ENCODE measurements at regions not wholly inside any gene's neighbourhood (a gene's known extent, or its start where the extent isn't known, plus 50 kb on each side); places are given as distances from the start of the nearest gene placed in this dataset.
"Not testable (repeated sequence)": the region's sequence is repeated elsewhere in the genome, so short reads cannot be mapped to it uniquely, and the experiment has no call there.

DNA sequence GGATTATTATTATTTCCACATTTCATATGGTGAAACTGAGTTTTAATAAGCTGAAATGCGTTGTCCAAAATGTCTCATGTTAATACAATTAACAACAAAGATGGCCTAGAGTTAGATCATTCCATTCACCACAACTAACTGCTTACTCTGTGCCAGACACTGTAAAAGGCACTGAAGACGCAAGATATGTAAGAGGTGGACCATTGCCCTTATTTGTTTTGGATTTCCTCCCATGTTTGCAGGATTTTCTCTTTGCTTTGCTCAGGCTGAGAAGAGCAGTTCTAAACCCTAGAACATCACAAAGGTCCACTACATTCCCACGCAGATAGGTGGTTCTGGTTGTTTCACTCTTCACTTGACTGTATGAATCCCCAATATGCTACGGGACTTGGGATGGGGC, 324.4 kb upstream of the KITLG start:
- Mint-ChIP-seq H3K36me3 (ENCODE audit: low read depth) (no peaks in the 10 kb centered on the region), H3K4me3 (no peak overlapping the region), H3K9me3 (no peaks in the 10 kb centered on the region), H3K27me3 (no peaks in the 10 kb centered on the region), H3K27ac (no peak overlapping the region), H3K4me1 (no peaks in the 10 kb centered on the region)
- DNase-seq: no peak
- intact Hi-C loops (cut with micrococcal nuclease): no loop called here

DNA sequence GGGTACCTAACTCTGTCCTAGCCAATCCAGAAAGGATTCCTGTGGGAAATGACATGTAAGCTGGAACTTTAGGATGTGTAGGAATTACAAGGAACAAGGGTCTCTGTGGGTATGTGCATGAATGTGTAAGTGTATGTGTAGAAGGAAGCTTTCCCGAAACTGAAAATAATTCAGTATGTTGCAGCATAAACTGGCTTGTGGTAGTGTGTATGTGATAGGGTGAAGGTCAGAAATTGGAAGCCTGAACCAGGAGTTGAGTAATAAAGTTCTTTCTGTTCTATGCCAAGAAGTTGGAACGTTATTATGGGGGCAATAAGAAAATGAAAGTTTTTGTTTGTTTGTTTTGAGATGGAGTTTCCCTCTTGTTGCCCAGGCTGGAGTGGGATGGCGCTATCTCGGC, 323.1 kb upstream of the KITLG start:
- Mint-ChIP-seq H3K9me3 (no peaks in the 10 kb centered on the region), H3K36me3 (ENCODE audit: low read depth) (no peaks in the 10 kb centered on the region), H3K27ac (no peak overlapping the region), H3K27me3 (no peaks in the 10 kb centered on the region), H3K4me1 (no peaks in the 10 kb centered on the region), H3K4me3 (no peak overlapping the region)
- intact Hi-C loops (cut with micrococcal nuclease): no loop called here
- no peak for DNase-seq

DNA sequence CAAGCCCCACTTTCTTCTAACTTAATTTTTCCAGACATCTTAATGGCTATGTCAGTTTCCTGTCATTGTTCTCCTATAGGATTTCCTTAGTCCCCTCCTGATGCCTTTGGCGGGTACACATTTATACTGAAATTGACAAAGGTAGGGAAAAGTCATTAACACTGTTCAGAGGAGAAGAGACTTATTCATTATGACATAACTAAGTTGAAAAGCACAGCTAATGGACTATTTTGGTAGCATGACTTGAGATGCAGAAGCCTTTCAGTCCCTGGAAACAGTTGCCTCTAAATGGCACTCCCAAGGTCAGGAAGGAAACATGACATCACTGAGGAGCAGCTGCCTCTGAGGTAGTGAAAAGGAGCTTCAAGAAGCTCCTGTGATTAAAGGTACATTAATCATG, 317.5 kb upstream of the KITLG start:
- intact Hi-C loops (cut with micrococcal nuclease): no loop called here
- H3K27me3 Mint-ChIP-seq: no peaks in the 10 kb centered on the region
- no peak overlapping the region for H3K27ac Mint-ChIP-seq
- no peak overlapping the region for H3K4me3 Mint-ChIP-seq
- H3K4me1 Mint-ChIP-seq: no peaks in the 10 kb centered on the region
- no peak for DNase-seq
- H3K9me3 Mint-ChIP-seq: no peaks in the 10 kb centered on the region
- H3K36me3 Mint-ChIP-seq (ENCODE audit: low read depth): no peaks in the 10 kb centered on the region

DNA sequence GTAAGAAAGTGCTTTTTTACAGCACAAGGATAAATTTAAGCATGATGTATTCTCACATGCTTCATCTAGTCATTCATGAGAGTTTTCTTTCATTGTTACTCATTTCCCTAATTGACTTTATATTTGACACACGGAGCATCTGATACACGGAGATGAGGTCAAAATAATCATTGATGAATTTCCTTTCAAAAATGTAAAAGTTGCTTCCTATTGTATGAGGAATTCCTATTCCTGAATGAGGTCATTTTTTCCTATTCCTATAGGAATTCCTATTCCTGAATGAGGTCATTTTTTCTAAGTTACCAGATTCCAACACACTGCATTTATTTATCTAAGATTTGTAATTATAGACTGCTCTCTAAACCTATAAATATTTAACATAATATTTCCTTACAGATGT, 316.7 kb upstream of the KITLG start:
- Mint-ChIP-seq H3K36me3 (ENCODE audit: low read depth) (no peaks in the 10 kb centered on the region), H3K4me1 (no peaks in the 10 kb centered on the region), H3K27me3 (no peaks in the 10 kb centered on the region), H3K9me3 (no peaks in the 10 kb centered on the region), H3K27ac (no peak overlapping the region), H3K4me3 (no peak overlapping the region)
- intact Hi-C loops (cut with micrococcal nuclease): no loop called here
- DNase-seq: no peak

DNA sequence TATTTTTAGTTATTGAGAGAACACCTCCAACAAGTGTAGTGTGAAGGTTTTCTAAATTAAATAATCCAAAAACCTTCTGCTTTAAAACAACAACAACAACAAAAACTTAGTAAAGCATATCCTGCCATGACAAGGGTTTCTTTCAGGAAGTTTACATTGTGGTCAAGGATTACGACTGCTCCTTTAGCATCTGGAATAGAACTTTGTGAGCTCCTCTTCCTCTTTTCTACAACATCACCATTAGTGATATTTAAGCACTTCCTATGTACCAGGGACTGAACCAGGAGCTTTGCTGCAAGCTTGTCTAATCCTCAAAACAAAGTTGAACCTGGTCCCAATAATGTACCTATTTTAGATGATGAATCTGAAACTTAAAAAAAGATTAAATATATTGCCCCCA, 315.4 kb upstream of the KITLG start:
- H3K4me3 Mint-ChIP-seq: no peak overlapping the region
- no peaks in the 10 kb centered on the region for H3K36me3 Mint-ChIP-seq (ENCODE audit: low read depth)
- intact Hi-C loops (cut with micrococcal nuclease): no loop called here
- no peak for DNase-seq
- H3K27me3 Mint-ChIP-seq: no peaks in the 10 kb centered on the region
- no peaks in the 10 kb centered on the region for H3K9me3 Mint-ChIP-seq
- no peaks in the 10 kb centered on the region for H3K4me1 Mint-ChIP-seq
- H3K27ac Mint-ChIP-seq: no peak overlapping the region

DNA sequence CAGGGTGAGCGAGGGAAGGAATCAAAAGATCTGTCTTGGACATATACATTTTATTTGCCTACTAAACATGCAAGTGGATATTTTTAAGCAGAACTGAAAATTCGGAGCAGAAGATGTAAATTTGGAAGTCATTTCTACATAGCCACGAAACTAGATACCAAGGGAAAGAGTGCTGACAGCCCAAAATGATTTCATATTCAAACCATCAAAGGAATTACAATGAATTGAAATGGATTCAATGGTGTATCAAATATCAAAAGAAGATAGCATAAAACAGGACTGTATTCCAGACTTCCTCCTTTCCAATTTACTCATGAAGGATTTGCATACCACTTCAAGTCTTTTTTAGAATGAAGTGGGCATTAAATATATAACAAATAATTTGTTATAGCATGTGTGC, 313.5 kb upstream of the KITLG start:
- intact Hi-C loops (cut with micrococcal nuclease): no loop called here
- H3K36me3 Mint-ChIP-seq (ENCODE audit: low read depth): no peaks in the 10 kb centered on the region
- H3K4me1 Mint-ChIP-seq: no peaks in the 10 kb centered on the region
- no peak for DNase-seq
- H3K27ac Mint-ChIP-seq: no peak overlapping the region
- H3K4me3 Mint-ChIP-seq: no peak overlapping the region
- no peaks in the 10 kb centered on the region for H3K27me3 Mint-ChIP-seq
- no peaks in the 10 kb centered on the region for H3K9me3 Mint-ChIP-seq

DNA sequence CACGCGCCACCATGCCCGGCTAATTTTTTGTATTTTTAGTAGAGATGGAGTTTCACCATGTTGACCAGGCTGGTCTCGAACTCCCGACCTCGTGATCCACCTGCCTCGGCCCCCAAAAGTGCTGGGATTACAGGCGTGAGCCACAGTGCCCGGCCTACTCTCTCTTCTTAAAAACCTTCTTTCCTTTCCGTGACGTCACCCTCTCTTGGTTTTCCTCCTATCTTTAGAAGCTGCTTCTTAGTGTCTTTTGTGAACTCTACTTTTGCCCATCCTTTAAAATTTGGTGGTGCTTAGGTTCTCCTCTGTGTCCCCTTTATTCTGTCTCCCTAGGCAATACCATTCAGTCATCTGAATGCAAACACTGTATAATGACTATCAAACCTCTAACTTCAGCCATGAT, 311.2 kb upstream of the KITLG start:
- H3K27me3 Mint-ChIP-seq; intact Hi-C loops (cut with micrococcal nuclease); H3K36me3 Mint-ChIP-seq (ENCODE audit: low read depth); H3K4me1 Mint-ChIP-seq; H3K27ac Mint-ChIP-seq; H3K4me3 Mint-ChIP-seq; H3K9me3 Mint-ChIP-seq; DNase-seq: not testable (repeated sequence)

DNA sequence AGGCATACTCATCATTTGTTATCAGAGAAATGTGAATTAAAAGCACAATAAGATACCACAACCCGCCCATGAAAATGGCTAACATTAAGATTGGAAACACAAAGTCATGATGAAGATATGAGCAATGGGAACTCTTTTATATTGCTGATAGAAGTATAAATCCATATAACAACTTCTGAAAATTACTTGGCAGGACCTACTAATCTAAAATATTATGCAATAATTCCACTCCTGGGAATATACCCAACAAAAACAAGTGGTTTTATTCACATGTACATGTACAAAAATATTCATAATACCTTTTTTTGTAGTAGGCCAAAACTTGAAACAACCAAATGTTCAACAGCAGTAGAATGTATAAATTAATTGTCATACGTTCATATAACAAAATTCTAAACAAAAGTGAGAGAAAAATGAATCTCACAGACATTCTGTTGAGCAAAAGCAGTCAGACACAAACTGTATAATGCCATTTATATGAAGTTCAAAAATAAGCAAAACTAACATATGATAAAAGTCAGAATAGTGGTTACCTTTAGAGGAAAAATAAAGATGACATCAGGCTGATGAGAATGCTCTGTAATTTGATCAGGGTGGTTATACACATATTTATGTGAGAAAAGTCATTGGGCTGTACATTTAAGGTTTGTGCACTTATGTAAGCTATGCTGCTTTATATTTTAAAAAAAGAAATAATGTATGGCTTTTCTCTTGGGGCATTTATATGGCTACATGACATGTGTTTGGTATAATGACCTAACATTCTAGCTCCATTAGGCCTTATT, 309.2 kb upstream of the KITLG start:
- no peak overlapping the region for H3K4me3 Mint-ChIP-seq
- H3K27me3 Mint-ChIP-seq: no peaks in the 10 kb centered on the region
- no peaks in the 10 kb centered on the region for H3K9me3 Mint-ChIP-seq
- intact Hi-C loops (cut with micrococcal nuclease): no loop called here
- no peak for DNase-seq
- H3K27ac Mint-ChIP-seq: no peak overlapping the region
- no peaks in the 10 kb centered on the region for H3K4me1 Mint-ChIP-seq
- no peaks in the 10 kb centered on the region for H3K36me3 Mint-ChIP-seq (ENCODE audit: low read depth)

DNA sequence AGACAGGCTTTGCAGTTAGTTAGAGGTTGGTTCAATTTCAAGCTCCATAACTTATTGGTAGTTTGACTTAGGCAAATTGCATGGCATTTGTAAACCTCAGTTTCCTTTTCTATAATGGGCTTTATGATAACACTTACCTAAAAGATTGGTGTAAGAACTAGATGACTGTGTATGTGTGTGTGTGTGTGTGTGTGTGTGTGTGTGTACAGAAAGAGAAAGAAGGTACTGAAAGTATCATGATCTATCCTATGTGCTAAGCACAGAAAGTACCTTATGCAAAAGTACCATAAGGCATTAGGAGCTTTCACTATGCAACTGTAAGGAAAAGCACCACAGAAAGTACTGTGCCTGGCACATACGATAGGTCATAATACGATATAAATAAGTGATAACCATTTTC, 304.3 kb upstream of the KITLG start:
- no peak overlapping the region for H3K27ac Mint-ChIP-seq
- no peaks in the 10 kb centered on the region for H3K27me3 Mint-ChIP-seq
- H3K4me1 Mint-ChIP-seq: no peaks in the 10 kb centered on the region
- DNase-seq: no peak
- no peaks in the 10 kb centered on the region for H3K9me3 Mint-ChIP-seq
- intact Hi-C loops (cut with micrococcal nuclease): no loop called here
- no peak overlapping the region for H3K4me3 Mint-ChIP-seq
- H3K36me3 Mint-ChIP-seq (ENCODE audit: low read depth): no peaks in the 10 kb centered on the region

DNA sequence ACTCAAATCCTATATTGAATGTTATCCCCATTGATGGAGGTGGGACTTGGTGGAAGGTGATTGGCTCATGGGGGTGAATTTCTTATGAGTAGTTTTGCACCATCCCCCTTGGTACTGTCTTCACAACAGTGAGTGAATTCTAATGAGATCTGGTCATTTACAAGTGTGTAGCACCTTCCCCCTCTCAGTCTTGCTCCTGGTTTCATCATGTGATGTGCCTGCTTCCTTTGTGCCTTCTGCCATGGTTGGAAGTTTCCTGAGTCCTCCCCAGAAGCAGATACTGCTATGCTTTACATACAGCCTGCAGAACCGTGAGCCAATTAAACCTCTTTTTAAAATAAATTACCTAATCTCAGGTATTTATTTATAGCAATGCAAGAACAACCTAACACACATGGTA, 302.4 kb upstream of the KITLG start:
- Mint-ChIP-seq H3K27ac (no peak overlapping the region), H3K4me3 (no peak overlapping the region), H3K36me3 (ENCODE audit: low read depth) (no peaks in the 10 kb centered on the region), H3K4me1 (no peaks in the 10 kb centered on the region), H3K27me3 (no peaks in the 10 kb centered on the region), H3K9me3 (no peaks in the 10 kb centered on the region)
- DNase-seq: no peak
- intact Hi-C loops (cut with micrococcal nuclease): no loop called here

DNA sequence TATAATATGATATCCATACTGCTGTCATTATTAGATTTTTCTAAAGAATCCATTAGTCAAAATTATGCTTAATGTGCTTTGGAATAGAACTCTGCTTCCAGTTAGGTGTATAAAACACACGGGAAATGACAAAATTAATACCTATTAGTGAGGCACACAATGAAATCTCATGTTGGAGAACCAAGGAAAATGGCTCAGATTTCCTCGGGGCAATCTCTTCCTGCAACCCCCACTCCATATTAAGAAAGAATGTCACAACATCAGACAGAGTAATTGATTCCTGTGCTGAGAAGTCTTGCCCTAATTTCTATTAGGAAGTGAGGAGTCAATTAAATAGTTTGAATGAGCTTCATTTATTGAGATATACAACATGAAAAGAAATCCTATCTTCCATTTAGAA, 299.8 kb upstream of the KITLG start:
- no peaks in the 10 kb centered on the region for H3K27me3 Mint-ChIP-seq
- no peaks in the 10 kb centered on the region for H3K36me3 Mint-ChIP-seq (ENCODE audit: low read depth)
- no peaks in the 10 kb centered on the region for H3K9me3 Mint-ChIP-seq
- H3K27ac Mint-ChIP-seq: no peak overlapping the region
- intact Hi-C loops (cut with micrococcal nuclease): no loop called here
- no peak overlapping the region for H3K4me3 Mint-ChIP-seq
- DNase-seq: no peak
- no peaks in the 10 kb centered on the region for H3K4me1 Mint-ChIP-seq

DNA sequence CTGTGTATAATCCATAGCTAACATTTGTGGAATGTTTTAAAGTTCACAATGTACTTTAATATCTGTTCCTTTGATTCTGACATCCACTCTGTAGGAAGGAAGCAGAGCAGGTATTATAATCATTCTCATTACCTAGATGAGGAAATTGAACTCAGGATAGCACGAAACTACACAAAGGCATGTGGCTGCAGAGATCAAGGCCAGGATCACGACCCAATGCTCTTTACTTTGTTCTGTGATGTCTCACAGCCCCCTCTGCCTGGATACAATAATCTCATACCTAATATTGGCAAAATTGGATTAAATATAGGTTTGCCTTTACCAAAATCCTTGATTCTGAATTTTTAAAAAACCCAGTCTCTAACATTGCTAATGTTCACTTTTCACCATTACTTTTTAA, 298.0 kb upstream of the KITLG start:
- DNase-seq: no peak
- H3K27me3 Mint-ChIP-seq: no peaks in the 10 kb centered on the region
- H3K4me3 Mint-ChIP-seq: no peak overlapping the region
- intact Hi-C loops (cut with micrococcal nuclease): no loop called here
- no peaks in the 10 kb centered on the region for H3K36me3 Mint-ChIP-seq (ENCODE audit: low read depth)
- H3K9me3 Mint-ChIP-seq: no peaks in the 10 kb centered on the region
- H3K4me1 Mint-ChIP-seq: no peaks in the 10 kb centered on the region
- no peak overlapping the region for H3K27ac Mint-ChIP-seq

DNA sequence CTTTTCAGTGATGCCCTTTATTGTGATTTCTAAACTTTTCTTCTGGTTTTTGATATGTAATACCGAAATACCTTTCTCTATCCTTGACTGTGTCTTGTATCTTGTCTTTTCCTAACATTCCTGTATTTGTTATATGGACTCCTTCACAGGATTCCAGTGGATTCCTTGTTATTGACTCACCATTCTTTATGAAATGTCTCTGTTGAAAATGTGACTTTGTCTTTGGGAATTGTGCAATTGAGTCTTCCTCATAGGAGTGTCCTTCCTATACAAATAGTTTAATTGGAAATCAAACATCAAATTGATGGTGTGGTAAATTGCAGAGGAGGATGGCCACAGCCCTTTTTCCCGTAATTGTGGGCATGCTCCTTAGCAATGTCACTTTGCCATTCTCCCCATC, 296.6 kb upstream of the KITLG start:
- Mint-ChIP-seq H3K4me1 (no peaks in the 10 kb centered on the region), H3K4me3 (no peak overlapping the region), H3K27ac (no peak overlapping the region), H3K27me3 (no peaks in the 10 kb centered on the region), H3K9me3 (no peaks in the 10 kb centered on the region), H3K36me3 (ENCODE audit: low read depth) (no peaks in the 10 kb centered on the region)
- DNase-seq: no peak
- intact Hi-C loops (cut with micrococcal nuclease): no loop called here

DNA sequence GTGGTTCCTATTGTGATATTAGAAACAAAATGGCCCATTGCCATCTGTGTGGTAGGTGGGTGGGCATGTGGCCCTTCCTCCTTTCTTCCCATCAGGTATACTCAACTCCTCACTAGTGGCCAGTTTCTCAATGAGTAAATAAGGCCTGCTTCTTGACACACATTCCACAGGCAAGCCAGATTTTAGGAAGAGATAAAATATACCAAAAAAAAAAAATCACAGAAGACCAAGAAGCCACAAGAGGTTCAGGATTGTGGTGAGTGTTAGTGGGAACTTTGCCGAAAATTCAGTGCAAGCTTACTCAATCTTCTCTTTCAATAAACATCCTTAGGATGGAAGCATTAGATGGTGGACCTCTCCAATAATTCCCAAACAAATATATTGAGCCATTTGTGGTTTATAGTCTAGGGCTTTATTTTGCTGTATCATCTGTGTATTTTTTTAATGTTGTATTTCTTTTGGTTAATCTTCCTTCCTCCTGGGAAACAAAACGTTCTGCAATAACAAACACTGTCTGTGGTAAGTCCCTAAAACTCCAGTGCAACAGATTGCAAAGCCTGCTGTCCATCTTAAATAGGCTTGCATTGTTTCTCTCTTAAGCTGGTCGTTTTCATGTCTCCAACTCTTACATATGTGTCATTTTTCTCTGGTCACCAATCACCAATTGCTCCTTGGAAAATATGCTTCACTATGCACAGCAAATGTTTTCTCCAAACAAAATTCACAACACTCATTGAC, 289.9 kb upstream of the KITLG start:
- H3K27ac Mint-ChIP-seq: no peak overlapping the region
- H3K4me3 Mint-ChIP-seq: no peak overlapping the region
- no peak for DNase-seq
- H3K9me3 Mint-ChIP-seq: no peaks in the 10 kb centered on the region
- intact Hi-C loops (cut with micrococcal nuclease): no loop called here
- no peaks in the 10 kb centered on the region for H3K36me3 Mint-ChIP-seq (ENCODE audit: low read depth)
- H3K4me1 Mint-ChIP-seq: no peaks in the 10 kb centered on the region
- H3K27me3 Mint-ChIP-seq: no peaks in the 10 kb centered on the region

DNA sequence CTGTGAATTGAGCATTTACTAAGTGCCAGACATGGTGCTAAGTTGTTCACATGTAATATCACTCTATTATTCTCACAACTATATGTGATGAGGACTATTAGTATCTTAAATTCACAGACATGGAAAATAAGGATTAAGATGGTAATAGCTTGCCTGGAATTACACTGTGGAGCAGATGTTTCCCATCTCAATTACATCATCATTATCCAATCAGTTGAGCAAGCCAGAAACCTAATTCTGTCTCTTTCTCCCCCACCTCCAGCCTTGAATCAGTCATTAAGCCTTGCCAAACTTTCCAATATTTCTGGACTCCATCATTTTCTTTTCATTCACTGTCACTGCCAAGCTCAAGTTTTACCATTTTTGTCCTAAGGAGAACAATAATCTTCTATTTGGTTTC, 287.8 kb upstream of the KITLG start:
- no peak for DNase-seq
- Mint-ChIP-seq H3K4me3 (no peak overlapping the region), H3K27ac (no peak overlapping the region), H3K36me3 (ENCODE audit: low read depth) (no peaks in the 10 kb centered on the region), H3K9me3 (no peaks in the 10 kb centered on the region), H3K27me3 (no peaks in the 10 kb centered on the region), H3K4me1 (no peaks in the 10 kb centered on the region)
- intact Hi-C loops (cut with micrococcal nuclease): no loop called here
